ENCODE measurements at regions not wholly inside any gene's neighbourhood (a gene's known extent, or its start where the extent isn't known, plus 50 kb on each side); places are given as distances from the start of the nearest gene placed in this dataset.
"Not testable (repeated sequence)": the region's sequence is repeated elsewhere in the genome, so short reads cannot be mapped to it uniquely, and the experiment has no call there.

- H3K27ac Mint-ChIP-seq (ENCODE audit: unreplicated experiment), result no peak overlapping the region
- no peak for TF ChIP-seq CTCF (conservative IDR thresholded peaks at IDR 0.05)
Observed at GRCh38 chr7:8327199-8327598, 65.2 kb upstream of the ICA1 start.

GRCh38 chr7:8338206-8338605, 76.2 kb upstream of the ICA1 start:
- Mint-ChIP-seq H3K36me3 (ENCODE audit: low read depth) (no peaks in the 10 kb centered on the region), H3K9me3 (no peaks in the 10 kb centered on the region), H3K27me3 (ENCODE audit: low read depth) (no peaks in the 10 kb centered on the region), H3K4me3 (no peak overlapping the region), H3K27ac (ENCODE audit: unreplicated experiment) (no peak overlapping the region), H3K4me1 (peaks cover 8% of the 10 kb centered on the region)
- TF ChIP-seq CTCF (conservative IDR thresholded peaks at IDR 0.05), result no peak
- DNase-seq (ENCODE audit: low read depth, low spot score), result no peak

More at GRCh38 chr7:8327199-8327598, 65.2 kb upstream of the ICA1 start:
- no peaks in the 10 kb centered on the region for H3K4me1 Mint-ChIP-seq
- H3K36me3 Mint-ChIP-seq (ENCODE audit: low read depth), result no peaks in the 10 kb centered on the region
- no peaks in the 10 kb centered on the region for H3K27me3 Mint-ChIP-seq (ENCODE audit: low read depth)
- no peak overlapping the region for H3K4me3 Mint-ChIP-seq
- DNase-seq (ENCODE audit: low read depth, low spot score), result no peak
- H3K9me3 Mint-ChIP-seq, result peaks cover 5% of the 10 kb centered on the region

GRCh38 chr7:8343556-8343955, 81.6 kb upstream of the ICA1 start:
- no peak for DNase-seq (ENCODE audit: low read depth, low spot score)
- H3K4me3 Mint-ChIP-seq, result no peak overlapping the region
- H3K27ac Mint-ChIP-seq (ENCODE audit: unreplicated experiment), result no peak overlapping the region
- H3K9me3 Mint-ChIP-seq, result peaks cover 13% of the 10 kb centered on the region
- H3K4me1 Mint-ChIP-seq, result peaks cover 17% of the 10 kb centered on the region
- peaks cover 12% of the 10 kb centered on the region for H3K36me3 Mint-ChIP-seq (ENCODE audit: low read depth)
- no peaks in the 10 kb centered on the region for H3K27me3 Mint-ChIP-seq (ENCODE audit: low read depth)
- no peak for TF ChIP-seq CTCF (conservative IDR thresholded peaks at IDR 0.05)

- H3K27ac Mint-ChIP-seq (ENCODE audit: unreplicated experiment); DNase-seq (ENCODE audit: low read depth, low spot score); H3K4me3 Mint-ChIP-seq; H3K27me3 Mint-ChIP-seq (ENCODE audit: low read depth): not testable (repeated sequence)
- Mint-ChIP-seq H3K4me1 (peaks cover 17% of the 10 kb centered on the region), H3K9me3 (peaks cover 16% of the 10 kb centered on the region), H3K36me3 (ENCODE audit: low read depth) (peaks cover 16% of the 10 kb centered on the region)
Observed at GRCh38 chr7:8347395-8347794, 85.4 kb upstream of the ICA1 start.

- H3K36me3 Mint-ChIP-seq (ENCODE audit: low read depth); H3K9me3 Mint-ChIP-seq; H3K27me3 Mint-ChIP-seq (ENCODE audit: low read depth); H3K27ac Mint-ChIP-seq (ENCODE audit: unreplicated experiment); H3K4me3 Mint-ChIP-seq; DNase-seq (ENCODE audit: low read depth, low spot score): not testable (repeated sequence)
- H3K4me1 Mint-ChIP-seq, result peaks cover 11% of the 10 kb centered on the region
Observed at GRCh38 chr7:8351654-8352053, 81.8 kb upstream of the NXPH1 start.

GRCh38 chr7:8353991-8354390, 79.4 kb upstream of the NXPH1 start:
- H3K4me1 Mint-ChIP-seq, result peaks cover 17% of the 10 kb centered on the region
- H3K27ac Mint-ChIP-seq (ENCODE audit: unreplicated experiment), result no peak overlapping the region
- H3K4me3 Mint-ChIP-seq, result no peak overlapping the region
- H3K9me3 Mint-ChIP-seq, result peaks cover 5% of the 10 kb centered on the region
- peaks cover 3% of the 10 kb centered on the region for H3K36me3 Mint-ChIP-seq (ENCODE audit: low read depth)
- H3K27me3 Mint-ChIP-seq (ENCODE audit: low read depth), result no peaks in the 10 kb centered on the region
- TF ChIP-seq CTCF (conservative IDR thresholded peaks at IDR 0.05), result no peak
- no peak for DNase-seq (ENCODE audit: low read depth, low spot score)

GRCh38 chr7:8354503-8354902, 78.9 kb upstream of the NXPH1 start:
- no peak overlapping the region for H3K4me3 Mint-ChIP-seq
- no peak overlapping the region for H3K27ac Mint-ChIP-seq (ENCODE audit: unreplicated experiment)
- no peak for TF ChIP-seq CTCF (conservative IDR thresholded peaks at IDR 0.05)
- peaks cover 3% of the 10 kb centered on the region for H3K36me3 Mint-ChIP-seq (ENCODE audit: low read depth)
- H3K9me3 Mint-ChIP-seq, result peaks cover 5% of the 10 kb centered on the region
- no peaks in the 10 kb centered on the region for H3K27me3 Mint-ChIP-seq (ENCODE audit: low read depth)
- peaks cover 17% of the 10 kb centered on the region for H3K4me1 Mint-ChIP-seq
- no peak for DNase-seq (ENCODE audit: low read depth, low spot score)

Measured in neural crest cell (in vitro differentiated cells).